Breast epithelium (tissue), 3 donors: ENCODE measurements at regions not wholly inside any gene's neighbourhood (a gene's known extent, or its start where the extent isn't known, plus 50 kb on each side); places are given as distances from the start of the nearest gene placed in this dataset.

Experiments
- CTCF ChIP-seq, 3 donors: fragments of 450-650 bp; IDR thresholded peaks; one replicate each; pipeline ENCODE4 v1.5.1; 2016 to 2017; ENCODE audit warnings: antibody characterized with exemption in 3 of 3, mild to moderate bottlenecking in 3 of 3, moderate library complexity in 3 of 3
- POLR2A ChIP-seq: fragments of 450-650 bp; IDR thresholded peaks from one replicate; pipeline ENCODE4 v1.6.1; 2016; ENCODE audit warnings: antibody characterized with exemption, mild to moderate bottlenecking, moderate library complexity
- POLR2AphosphoS5 ChIP-seq, 3 donors: sonication (generic); formaldehyde crosslinking; IDR thresholded peaks; one replicate each; pipeline ENCODE4 v1.6.1; 2017; ENCODE audit warnings: antibody characterized with exemption in 3 of 3

- TF ChIP-seq CTCF (IDR thresholded peaks at IDR 0.05) (no peak), POLR2AphosphoS5 (IDR thresholded peaks at IDR 0.05) (no peak), POLR2A (no peak)
Observed at GRCh38 chr20:40508821-40509220, 180.2 kb downstream of the MAFB start.
